ENCODE measurements at regions not wholly inside any gene's neighbourhood (a gene's known extent, or its start where the extent isn't known, plus 50 kb on each side); places are given as distances from the start of the nearest gene placed in this dataset.

- ChIA-PET POLR2A (no interaction called here), CTCF (no interaction called here)
- no peaks in the 10 kb centered on the region for H3K27me3 ChIP-seq (ENCODE audit: control insufficient read depth, insufficient read depth, low read length)
- DNase-seq (ENCODE audit: low read depth, low spot score) = no peak
- H3K9me3 ChIP-seq (ENCODE audit: control insufficient read depth, insufficient read depth, low read length) = peaks cover 22% of the 10 kb centered on the region
- no peak overlapping the region for H3K4me3 ChIP-seq (ENCODE audit: low read depth, low read length)
- H3K27ac ChIP-seq (ENCODE audit: low read depth, low read length) = no peak overlapping the region
- no peak for TF ChIP-seq CTCF (IDR thresholded peaks at IDR 0.05; ENCODE audit: low read depth, low read length)
Measured at GRCh38 chr3:167116120-167116922, 263.8 kb downstream of the ZBBX start.

- no peak for TF ChIP-seq CTCF (IDR thresholded peaks at IDR 0.05; ENCODE audit: low read depth, low read length)
- Histone ChIP-seq H3K9me3 (ENCODE audit: control insufficient read depth, insufficient read depth, low read length) (peaks cover 22% of the 10 kb centered on the region), H3K27me3 (ENCODE audit: control insufficient read depth, insufficient read depth, low read length) (no peaks in the 10 kb centered on the region), H3K27ac (ENCODE audit: low read depth, low read length) (no peak overlapping the region), H3K4me3 (ENCODE audit: low read depth, low read length) (no peak overlapping the region)
- POLR2A ChIA-PET = no interaction called here
- DNase-seq (ENCODE audit: low read depth, low spot score) = no peak
- CTCF ChIA-PET = no interaction called here
Measured at GRCh38 chr3:167115331-167115934, 264.7 kb downstream of the ZBBX start.

- Histone ChIP-seq H3K27me3 (ENCODE audit: control insufficient read depth, insufficient read depth, low read length) (no peaks in the 10 kb centered on the region), H3K4me3 (ENCODE audit: low read depth, low read length) (no peak overlapping the region), H3K9me3 (ENCODE audit: control insufficient read depth, insufficient read depth, low read length) (peaks cover 22% of the 10 kb centered on the region), H3K27ac (ENCODE audit: low read depth, low read length) (no peak overlapping the region)
- TF ChIP-seq CTCF (IDR thresholded peaks at IDR 0.05; ENCODE audit: low read depth, low read length) = no peak
- no peak for DNase-seq (ENCODE audit: low read depth, low spot score)
- ChIA-PET CTCF (no interaction called here), POLR2A (no interaction called here)
Measured at GRCh38 chr3:167114619-167115018, 265.5 kb downstream of the ZBBX start.

- H3K27ac ChIP-seq (ENCODE audit: low read depth, low read length) = no peak overlapping the region
- no peaks in the 10 kb centered on the region for H3K27me3 ChIP-seq (ENCODE audit: control insufficient read depth, insufficient read depth, low read length)
- H3K9me3 ChIP-seq (ENCODE audit: control insufficient read depth, insufficient read depth, low read length) = peaks cover 22% of the 10 kb centered on the region
- POLR2A ChIA-PET = no interaction called here
- H3K4me3 ChIP-seq (ENCODE audit: low read depth, low read length) = no peak overlapping the region
- CTCF ChIA-PET = no interaction called here
- no peak for DNase-seq (ENCODE audit: low read depth, low spot score)
- no peak for TF ChIP-seq CTCF (IDR thresholded peaks at IDR 0.05; ENCODE audit: low read depth, low read length)
Measured at GRCh38 chr3:167113035-167113830, 266.9 kb downstream of the ZBBX start.

- ChIA-PET CTCF (no interaction called here), POLR2A (no interaction called here)
- no peak for DNase-seq (ENCODE audit: low read depth, low spot score)
- Histone ChIP-seq H3K27me3 (ENCODE audit: control insufficient read depth, insufficient read depth, low read length) (no peaks in the 10 kb centered on the region), H3K27ac (ENCODE audit: low read depth, low read length) (no peak overlapping the region), H3K4me3 (ENCODE audit: low read depth, low read length) (no peak overlapping the region), H3K9me3 (ENCODE audit: control insufficient read depth, insufficient read depth, low read length) (peaks cover 14% of the 10 kb centered on the region)
- TF ChIP-seq CTCF (IDR thresholded peaks at IDR 0.05; ENCODE audit: low read depth, low read length) = no peak
Measured at GRCh38 chr3:167110901-167111300, 269.2 kb downstream of the ZBBX start.

All from AG04450 (cell line).